Upper lobe of right lung (tissue), 1 donor: ENCODE measurements at regions not wholly inside any gene's neighbourhood (a gene's known extent, or its start where the extent isn't known, plus 50 kb on each side); places are given as distances from the start of the nearest gene placed in this dataset.
A peak's percentile ranks its signal among the peaks of the same experiment; 100 is the strongest.

Source experiments
- ATAC-seq: fragments of 200-7000 bp; cut with Tn5 transposase; one replicate; pipeline ENCODE4 v1.9.1; 2020; ENCODE audit warnings: mild to moderate bottlenecking, moderate library complexity
- DNase-seq: peaks from one replicate; pipeline ENCODE4 v3.0.0-alpha.2; 2020
- H3K27ac ChIP-seq: fragments of 200-600 bp; one replicate; pipeline ENCODE4 v1.8.0; 2022
- H3K27me3 ChIP-seq: fragments of 200-600 bp; one replicate; pipeline ENCODE4 v1.8.0; 2022; ENCODE audit warnings: mild to moderate bottlenecking
- H3K36me3 ChIP-seq: fragments of 200-600 bp; one replicate; pipeline ENCODE4 v1.8.0; 2022
- H3K4me1 ChIP-seq: fragments of 200-600 bp; one replicate; pipeline ENCODE4 v1.8.0; 2022
- H3K4me3 ChIP-seq: fragments of 200-600 bp; one replicate; pipeline ENCODE4 v1.8.0; 2022; ENCODE audit warnings: mild to moderate bottlenecking
- H3K9me3 ChIP-seq: fragments of 200-600 bp; one replicate; pipeline ENCODE4 v1.8.0; 2022
- CTCF ChIP-seq: fragments of 200-600 bp; IDR thresholded peaks from one replicate; pipeline ENCODE4 v1.8.0; 2022; ENCODE audit warnings: antibody characterized with exemption
- intact Hi-C: fragments of 100-400 bp; cut with DNase I; formaldehyde crosslinking; loops from one replicate; pipeline ENCODE4 v1.11.0; 2022
- donor health status: DM: no; HTN: yes; CAD: no; lungs with severe emphysema.

DNA sequence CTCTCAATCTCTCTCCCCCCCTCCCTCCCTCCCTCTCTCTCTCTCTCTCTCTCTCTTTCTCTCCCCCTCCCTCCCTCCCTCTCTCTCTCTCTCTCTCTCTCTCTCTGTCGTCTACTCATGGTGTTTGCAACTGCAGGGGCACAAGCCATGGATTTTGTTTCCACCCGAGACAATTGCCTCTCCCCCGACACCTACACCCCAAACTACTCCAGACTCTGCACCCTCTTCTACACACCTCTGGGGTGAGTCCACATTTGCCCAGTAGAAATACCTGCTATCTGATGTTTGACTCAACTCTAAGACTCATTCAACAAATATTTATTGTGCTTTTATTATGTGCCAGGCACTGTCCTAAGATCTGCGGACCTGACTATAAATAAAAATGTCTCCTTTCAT, 93.7 kb downstream of the TMEM17 start:
- intact Hi-C loops = loop anchor here (5.0 kb wide), 2 partner anchors 420 to 495 kb away; no protein-coding TSS in a partner anchor
- Histone ChIP-seq H3K36me3 (no peaks in the 10 kb centered on the region), H3K9me3 (no peaks in the 10 kb centered on the region), H3K4me3 (no peak overlapping the region), H3K4me1 (peaks cover 19% of the 10 kb centered on the region), H3K27me3 (no peaks in the 10 kb centered on the region), H3K27ac (no peak overlapping the region)
- TF ChIP-seq CTCF = no peak
- no peak for DNase-seq
- no peak for ATAC-seq

- TF ChIP-seq CTCF = no peak
- no peaks in the 10 kb centered on the region for H3K36me3 ChIP-seq
- peaks cover 19% of the 10 kb centered on the region for H3K4me1 ChIP-seq
- ATAC-seq (no peak), DNase-seq (no peak)
- no peaks in the 10 kb centered on the region for H3K9me3 ChIP-seq
- H3K27ac ChIP-seq = peak overlapping the region; percentile 74
- no peak overlapping the region for H3K4me3 ChIP-seq
- H3K27me3 ChIP-seq = no peaks in the 10 kb centered on the region
- intact Hi-C loops = loop anchor here (5.0 kb wide), 2 partner anchors 419 to 494 kb away; no protein-coding TSS in a partner anchor
Observed at GRCh38 chr2:62410926-62411456, 95.0 kb downstream of the TMEM17 start.

GRCh38 chr2:62410015-62410453, 96.0 kb downstream of the TMEM17 start:
- Histone ChIP-seq H3K27me3 (no peaks in the 10 kb centered on the region), H3K4me3 (no peak overlapping the region), H3K9me3 (no peaks in the 10 kb centered on the region), H3K36me3 (no peaks in the 10 kb centered on the region), H3K4me1 (peaks cover 19% of the 10 kb centered on the region), H3K27ac (no peak overlapping the region)
- TF ChIP-seq CTCF = no peak
- ATAC-seq = no peak
- intact Hi-C loops = loop anchor here (5.0 kb wide), 2 partner anchors 418 to 493 kb away; no protein-coding TSS in a partner anchor
- DNase-seq = no peak

- peaks cover 19% of the 10 kb centered on the region for H3K4me1 ChIP-seq
- no peaks in the 10 kb centered on the region for H3K36me3 ChIP-seq
- ATAC-seq (no peak), DNase-seq (no peak)
- intact Hi-C loops = no loop called here
- no peak for TF ChIP-seq CTCF
- no peak overlapping the region for H3K27ac ChIP-seq
- H3K4me3 ChIP-seq = no peak overlapping the region
- no peaks in the 10 kb centered on the region for H3K27me3 ChIP-seq
- H3K9me3 ChIP-seq = no peaks in the 10 kb centered on the region
Observed at GRCh38 chr2:62409442-62409841, 96.6 kb downstream of the TMEM17 start.

DNA sequence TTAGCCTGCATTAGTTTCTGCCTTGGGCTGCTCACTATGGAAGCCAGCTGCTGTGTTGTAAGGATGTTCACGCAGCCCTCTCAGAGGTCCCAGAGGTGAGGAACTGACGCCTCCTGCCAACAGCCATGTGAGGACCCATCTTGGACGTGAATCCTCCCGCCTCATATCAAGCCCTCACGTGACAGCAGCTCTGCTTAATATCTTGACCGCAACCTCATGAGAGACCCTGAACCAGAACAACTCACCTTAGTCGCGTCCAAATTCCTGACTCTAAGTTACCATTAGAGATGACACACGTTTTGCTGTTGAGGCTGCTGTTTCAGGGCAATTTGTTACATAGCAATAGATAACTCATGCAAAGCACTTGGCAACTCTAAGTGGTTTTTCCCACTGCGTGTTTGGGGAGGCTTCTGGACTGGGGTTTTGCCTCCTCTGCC, 97.7 kb downstream of the TMEM17 start:
- no peak for TF ChIP-seq CTCF
- no peaks in the 10 kb centered on the region for H3K36me3 ChIP-seq
- H3K27ac ChIP-seq = no peak overlapping the region
- H3K4me3 ChIP-seq = no peak overlapping the region
- DNase-seq = no peak
- peaks cover 19% of the 10 kb centered on the region for H3K4me1 ChIP-seq
- intact Hi-C loops = no loop called here
- H3K9me3 ChIP-seq = no peaks in the 10 kb centered on the region
- no peaks in the 10 kb centered on the region for H3K27me3 ChIP-seq
- ATAC-seq = no peak

DNA sequence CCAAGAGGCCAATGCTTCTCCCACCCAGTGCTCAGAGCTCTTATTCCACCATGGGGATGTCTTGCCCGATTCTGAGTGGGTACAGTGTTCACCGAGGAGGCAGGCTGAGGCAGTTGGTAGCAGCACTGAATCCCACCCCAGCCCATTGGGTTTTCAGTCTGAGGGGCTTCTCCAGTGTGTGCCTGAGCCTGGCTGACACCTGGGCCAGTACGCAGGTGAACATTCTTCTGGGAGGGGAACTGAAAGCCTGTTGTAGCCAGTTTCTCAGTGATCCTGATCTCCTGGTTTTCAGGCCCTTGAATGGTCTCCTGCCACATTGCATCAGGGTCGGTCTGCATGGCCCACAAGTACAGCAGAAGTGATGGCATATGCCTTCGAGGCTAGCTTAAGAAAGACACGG, 98.2 kb downstream of the TMEM17 start:
- Histone ChIP-seq H3K27me3 (no peaks in the 10 kb centered on the region), H3K9me3 (no peaks in the 10 kb centered on the region), H3K27ac (no peak overlapping the region), H3K36me3 (no peaks in the 10 kb centered on the region), H3K4me1 (peaks cover 19% of the 10 kb centered on the region), H3K4me3 (no peak overlapping the region)
- DNase-seq (no peak), ATAC-seq (no peak)
- no peak for TF ChIP-seq CTCF
- intact Hi-C loops = no loop called here
